HG03135 (cell line): ENCODE measurements at regions not wholly inside any gene's neighbourhood (a gene's known extent, or its start where the extent isn't known, plus 50 kb on each side); places are given as distances from the start of the nearest gene placed in this dataset.

Experiments
- ATAC-seq: cut with Tn5 transposase; IDR thresholded peaks from one replicate; pipeline ENCODE4 v1.9.1; 2021; ENCODE audit warnings: mild to moderate bottlenecking, moderate library complexity; ENCODE audit not compliant: unreplicated experiment

- no peak for ATAC-seq
Measured at GRCh38 chr14:49467091-49467490, 119.1 kb downstream of the RPS29 start.

GRCh38 chr14:49464885-49465284 is 121.3 kb downstream of the RPS29 start:
- no peak for ATAC-seq

DNA sequence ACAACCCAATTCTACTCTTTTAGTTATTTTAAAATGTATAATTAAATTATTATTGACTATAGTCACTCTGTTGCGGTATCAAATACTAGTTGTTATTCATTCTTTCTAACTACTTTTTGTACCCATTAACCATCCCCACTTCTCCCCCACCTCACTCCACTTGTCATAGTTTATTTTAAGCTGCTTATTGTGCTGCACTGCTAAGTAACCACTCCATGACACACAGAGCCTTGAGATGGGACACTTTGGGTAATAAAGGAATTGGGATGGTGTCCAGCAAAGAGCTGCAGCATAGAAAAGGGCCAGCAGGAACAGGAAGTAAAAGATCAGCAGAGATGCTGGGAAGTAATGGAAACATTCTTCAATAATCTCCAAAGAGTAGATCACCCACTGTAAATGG is 123.0 kb downstream of the RPS29 start:
- ATAC-seq = no peak

GRCh38 chr14:49461529-49462401 is 124.4 kb downstream of the RPS29 start:
- ATAC-seq = peak; percentile 94

DNA sequence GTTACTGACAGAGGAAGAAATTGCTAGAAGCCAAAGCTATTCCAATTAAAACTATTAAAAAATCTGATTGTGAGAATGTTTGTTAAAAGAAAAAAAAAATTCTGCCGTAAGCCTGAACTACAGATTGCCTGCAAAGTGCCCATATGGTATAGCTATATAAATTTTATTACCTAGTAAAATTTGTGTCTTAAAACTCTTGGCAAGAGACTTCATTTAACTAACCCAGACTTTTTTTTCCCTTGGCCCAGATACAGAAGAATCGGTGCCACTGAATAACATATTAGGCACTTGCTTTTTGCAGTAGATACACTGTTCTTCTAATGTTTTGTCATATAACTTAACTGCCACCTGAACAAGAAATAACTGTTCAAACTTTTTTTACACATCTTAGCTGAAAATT is 125.5 kb downstream of the RPS29 start:
- ATAC-seq = no peak

DNA sequence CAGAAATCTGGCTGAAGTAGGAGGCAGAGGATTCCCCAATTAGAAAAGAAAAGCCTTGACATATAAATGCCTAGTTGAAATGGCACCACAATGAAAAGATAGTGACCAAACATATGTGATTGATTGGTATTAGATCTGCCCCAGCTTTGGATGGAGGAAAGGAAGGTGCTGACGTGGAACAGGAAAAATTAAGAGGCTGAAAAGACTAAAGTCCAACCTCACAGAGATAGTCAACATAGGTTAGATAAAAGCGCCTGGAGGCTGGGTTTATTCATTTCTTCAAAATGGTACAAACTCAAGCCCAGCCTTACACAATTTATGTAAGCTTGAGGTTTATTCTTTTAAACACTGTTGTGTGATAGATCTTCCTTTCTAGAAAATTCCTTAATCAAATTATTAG is 129.6 kb downstream of the RPS29 start:
- ATAC-seq = no peak

GRCh38 chr14:49451938-49452337 is 134.2 kb downstream of the RPS29 start:
- no peak for ATAC-seq

DNA sequence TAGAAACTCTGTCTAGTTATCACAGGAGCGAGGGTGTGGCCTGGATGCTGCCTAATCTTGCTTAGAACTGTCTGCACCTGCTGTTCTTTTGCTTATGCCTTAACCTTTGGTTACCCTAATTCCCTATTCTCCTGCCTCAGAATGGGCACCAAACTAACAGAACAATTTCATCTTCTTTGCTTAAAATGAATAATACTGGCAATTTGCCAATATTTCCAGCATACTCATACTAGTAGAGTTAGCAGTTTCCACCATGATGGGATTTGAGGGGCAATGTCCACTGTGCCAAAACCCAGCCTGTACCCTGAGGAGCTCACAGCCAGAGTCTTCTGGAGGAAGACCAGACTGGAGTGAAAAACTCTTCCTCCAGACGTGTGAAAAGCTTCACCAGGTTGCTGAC is 136.4 kb downstream of the RPS29 start:
- no peak for ATAC-seq

DNA sequence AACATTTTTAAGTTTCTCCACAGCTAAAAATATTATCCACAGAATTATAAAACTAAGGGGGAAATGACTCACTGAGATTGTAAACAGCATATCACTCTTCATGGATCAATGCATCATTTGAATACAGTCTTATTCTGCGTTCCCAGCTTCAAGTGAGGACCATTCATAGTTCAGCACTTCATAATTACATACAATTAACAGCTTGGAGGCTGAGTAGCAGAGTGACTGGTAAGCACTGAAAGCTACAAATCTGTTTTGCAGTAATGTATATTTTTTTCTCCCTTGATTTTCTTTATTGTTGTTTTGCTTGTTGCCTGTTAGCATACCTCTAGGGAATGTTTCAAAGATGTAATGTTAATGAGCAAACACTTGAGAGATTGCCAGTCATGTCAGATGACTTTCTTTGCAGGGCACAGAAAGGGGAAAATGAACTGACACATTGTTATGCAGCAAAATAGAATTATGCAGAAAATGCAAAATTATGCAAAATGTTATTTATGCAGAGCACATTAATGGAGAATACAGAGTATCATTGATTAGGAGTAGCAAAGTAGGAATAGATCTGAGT is 138.6 kb downstream of the RPS29 start:
- ATAC-seq = no peak

DNA sequence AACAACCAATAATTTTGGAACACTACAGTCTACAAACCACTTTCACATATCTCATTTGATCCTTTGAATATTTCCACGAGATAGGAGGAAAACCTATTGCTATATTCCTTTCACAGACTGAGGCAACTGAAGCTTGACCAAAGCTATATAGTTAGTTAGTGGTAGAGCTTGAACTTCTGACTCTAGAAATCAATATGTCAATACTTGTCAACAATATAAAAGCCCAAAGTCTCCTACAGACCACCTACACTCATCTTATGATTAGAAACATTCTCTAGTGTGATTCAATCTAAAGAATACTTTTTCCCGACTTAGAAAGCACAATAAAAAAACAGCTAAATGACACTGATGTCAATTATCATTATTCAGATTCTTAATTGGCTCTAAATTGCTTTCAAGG is 139.4 kb downstream of the RPS29 start:
- no peak for ATAC-seq

DNA sequence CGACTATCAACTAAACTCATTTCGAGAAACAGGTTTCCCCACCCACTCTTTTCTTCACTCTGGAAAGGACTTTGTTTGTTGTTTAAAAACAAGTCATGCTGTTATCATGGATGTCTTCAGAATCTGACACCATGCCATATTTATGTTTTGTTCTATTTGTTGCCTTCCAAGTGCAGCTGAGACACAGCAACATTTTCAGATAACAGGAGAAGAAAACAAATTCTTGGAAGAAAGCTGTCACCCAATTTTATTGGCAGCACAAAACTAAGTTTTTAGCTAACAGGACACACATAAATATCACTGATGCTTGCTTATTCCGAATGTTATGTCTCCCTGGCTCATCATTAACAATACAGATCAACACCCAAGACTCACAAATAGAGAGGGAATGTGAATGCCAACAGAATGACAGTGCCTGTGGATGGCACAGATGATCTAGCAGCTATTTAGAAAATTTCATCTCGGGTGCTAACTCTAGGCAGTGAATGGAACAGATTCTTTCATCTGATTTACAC is 147.9 kb downstream of the RPS29 start:
- no peak for ATAC-seq

GRCh38 chr14:49428076-49428475 is 158.1 kb downstream of the RPS29 start:
- no peak for ATAC-seq

DNA sequence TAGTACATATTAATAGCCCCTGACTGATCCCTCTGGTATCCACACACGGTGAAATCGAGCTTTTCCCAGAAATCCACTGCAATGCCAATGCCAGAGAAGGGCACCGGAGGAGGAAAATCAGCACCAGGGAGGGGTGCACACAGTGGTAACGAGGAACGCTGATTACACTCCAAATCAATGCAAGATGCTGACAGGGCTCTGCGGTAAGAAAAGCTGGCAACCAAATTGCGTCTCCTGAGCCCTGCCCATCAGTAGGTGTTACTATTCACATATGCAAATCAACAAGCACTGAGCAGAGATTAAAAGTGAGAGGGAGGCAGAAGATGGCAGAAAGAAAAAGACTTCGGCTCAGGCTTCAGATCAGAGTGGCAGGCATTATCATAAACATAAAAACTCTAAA is 159.1 kb downstream of the RPS29 start:
- ATAC-seq = no peak

- no peak for ATAC-seq
Measured at GRCh38 chr14:49425921-49426320, 160.3 kb downstream of the RPS29 start.

DNA sequence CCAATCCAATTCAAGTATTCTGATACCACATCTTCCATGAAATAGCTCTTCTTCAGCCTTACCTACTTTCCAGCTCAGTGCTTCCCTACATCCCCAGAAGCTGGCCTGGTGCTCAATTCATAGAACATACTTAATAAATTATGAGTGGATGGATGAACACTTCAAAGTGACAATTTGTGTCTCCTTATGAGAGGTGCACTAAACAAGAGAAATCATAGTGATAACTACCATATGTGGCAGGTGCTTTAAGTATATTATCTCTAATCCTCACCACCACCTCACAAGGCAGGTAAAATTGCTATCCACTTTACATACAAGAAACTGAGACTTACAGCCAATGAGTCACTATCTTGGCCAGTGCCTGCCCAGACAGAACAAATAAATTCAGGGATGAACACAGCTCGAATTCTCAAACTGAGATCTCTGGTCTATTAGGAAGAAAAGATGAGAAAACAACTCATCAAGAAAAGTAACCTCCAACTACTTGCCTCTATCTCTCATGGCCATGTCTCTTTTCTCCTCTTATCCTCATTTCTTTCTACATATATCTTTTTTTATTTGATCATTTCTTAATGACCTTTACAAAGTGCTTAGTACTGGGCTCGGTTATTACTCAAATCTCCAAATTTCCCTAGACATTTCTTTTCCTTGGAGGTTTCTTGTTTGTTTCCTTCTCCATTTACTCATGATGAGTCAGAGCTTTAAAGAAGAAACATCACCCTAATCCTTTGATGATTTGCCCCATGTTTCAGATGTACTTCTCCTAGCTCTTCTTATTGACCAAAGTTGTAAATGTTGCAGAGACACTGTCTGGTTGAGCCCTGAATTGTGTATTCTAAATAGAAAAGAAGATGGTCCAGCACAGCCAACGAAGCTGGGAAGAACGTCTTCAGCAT is 161.5 kb downstream of the RPS29 start:
- ATAC-seq = no peak

DNA sequence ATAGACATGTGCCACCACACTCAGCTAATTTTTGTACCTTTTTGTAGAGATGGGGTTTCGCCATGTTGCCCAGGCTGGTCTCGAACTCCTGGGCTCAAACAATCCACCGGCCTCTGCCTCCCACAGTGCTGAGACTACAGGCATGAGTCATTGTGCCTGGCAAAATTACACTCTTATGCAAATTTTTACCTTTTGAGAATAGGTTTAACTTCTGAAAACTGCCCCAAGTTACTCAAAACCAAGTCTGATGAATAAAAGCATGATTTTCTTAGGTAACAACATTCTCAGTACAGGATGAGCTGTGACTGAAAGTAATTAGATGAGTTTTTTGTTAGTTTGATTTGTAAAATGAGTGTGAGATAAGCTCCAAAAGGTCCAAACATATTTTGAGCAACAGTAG is 166.0 kb downstream of the RPS29 start:
- ATAC-seq = no peak

DNA sequence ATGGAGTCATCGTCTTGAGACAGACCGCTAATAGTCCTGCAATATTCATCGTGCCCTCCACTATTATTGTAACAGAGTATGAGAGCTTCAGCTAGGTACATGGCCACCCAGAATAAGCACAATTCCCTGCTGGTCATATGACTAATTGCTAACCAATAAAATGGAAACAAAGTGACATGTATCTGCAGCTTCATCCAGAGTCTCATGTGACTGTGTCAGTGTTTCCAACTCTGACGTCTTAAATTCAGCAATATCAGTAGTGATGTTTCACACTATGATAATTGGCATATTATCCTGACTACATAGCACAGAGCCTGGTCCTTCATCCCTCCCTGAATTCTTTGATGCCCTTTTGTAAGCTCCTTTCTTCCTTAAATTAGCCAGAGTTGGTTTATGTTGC is 167.4 kb downstream of the RPS29 start:
- ATAC-seq = no peak

- ATAC-seq = no peak
Measured at GRCh38 chr14:49417790-49418189, 168.4 kb downstream of the RPS29 start.

DNA sequence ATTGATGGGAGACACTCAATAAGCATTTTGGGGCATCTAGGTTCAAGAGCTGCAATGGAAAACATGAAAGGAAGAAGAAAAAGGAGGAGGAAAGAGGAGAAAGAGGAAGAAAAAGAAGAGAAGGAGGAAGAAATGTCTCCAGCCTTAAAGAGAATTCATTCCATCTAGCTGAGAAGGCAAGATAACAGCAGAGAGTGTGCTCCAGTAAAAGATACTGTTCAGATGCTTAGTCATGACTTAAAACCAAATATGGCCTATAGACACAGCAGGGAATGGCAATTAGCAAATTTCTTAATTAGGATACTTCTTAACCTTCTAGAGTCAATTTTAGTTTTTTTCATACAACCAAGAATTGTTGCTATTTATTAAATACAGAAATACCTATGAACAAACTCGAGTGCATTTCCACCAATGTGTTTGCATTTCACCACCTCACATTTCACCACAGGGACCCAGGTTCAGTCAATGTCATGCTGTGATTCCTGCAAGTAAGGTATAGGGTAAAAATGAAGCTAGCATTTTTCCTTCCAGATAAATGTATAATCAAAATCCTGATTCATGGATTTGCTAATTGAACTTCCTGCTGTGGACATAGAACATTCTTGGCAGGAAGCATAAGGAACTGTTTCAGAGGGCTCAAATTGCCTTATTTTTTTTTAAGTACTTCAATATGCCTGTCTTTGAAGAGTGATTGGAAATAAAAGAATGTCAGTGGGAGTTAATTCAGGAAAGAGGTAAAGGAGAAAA is 177.8 kb downstream of the RPS29 start:
- no peak for ATAC-seq

DNA sequence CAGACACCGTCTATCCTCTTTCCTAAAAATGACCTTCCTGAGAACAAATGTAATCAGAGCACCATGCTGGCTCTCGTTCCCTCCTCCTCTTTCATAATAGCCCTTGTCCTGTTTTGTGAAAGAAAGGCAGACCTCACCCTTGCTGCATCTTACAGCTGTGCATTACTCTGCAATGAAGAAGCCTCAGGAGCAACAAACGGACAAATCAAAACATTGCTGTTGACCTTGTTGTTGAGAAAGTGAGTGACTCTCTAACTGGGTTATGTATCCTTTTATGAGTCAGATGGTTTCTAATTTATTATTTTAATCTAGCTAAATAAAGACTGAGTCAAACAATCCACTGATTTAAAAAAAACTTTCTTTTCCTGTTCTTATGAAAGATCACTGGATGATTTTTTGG is 180.9 kb downstream of the RPS29 start:
- ATAC-seq = no peak

- no peak for ATAC-seq
Measured at GRCh38 chr14:49401373-49401772, 184.8 kb downstream of the RPS29 start.
